Retinal pigment epithelial cell (primary cell): ENCODE measurements at regions not wholly inside any gene's neighbourhood (a gene's known extent, or its start where the extent isn't known, plus 50 kb on each side); places are given as distances from the start of the nearest gene placed in this dataset.

ENCODE experiments used
- DNase-seq: peaks from one replicate; pipeline ENCODE4 v3.0.0-alpha.2; 2010; ENCODE audit warnings: low read depth
- H3K4me3 ChIP-seq: 2 replicates; pipeline ENCODE4 v1.5.1; 2011; ENCODE audit warnings: mild to moderate bottlenecking, low read length, control low read depth, moderate library complexity
- TF ChIP-seq, protein P1 (sequence below): conservative IDR thresholded peaks from 2 replicates; pipeline ENCODE4 v1.5.1; 2011; ENCODE audit warnings: low read depth, low read length, control low read depth, inconsistent platforms

GRCh38 chr20:48562586-48563116 is 265.1 kb downstream of the PREX1 start:
- TF ChIP-seq, protein P1, sequence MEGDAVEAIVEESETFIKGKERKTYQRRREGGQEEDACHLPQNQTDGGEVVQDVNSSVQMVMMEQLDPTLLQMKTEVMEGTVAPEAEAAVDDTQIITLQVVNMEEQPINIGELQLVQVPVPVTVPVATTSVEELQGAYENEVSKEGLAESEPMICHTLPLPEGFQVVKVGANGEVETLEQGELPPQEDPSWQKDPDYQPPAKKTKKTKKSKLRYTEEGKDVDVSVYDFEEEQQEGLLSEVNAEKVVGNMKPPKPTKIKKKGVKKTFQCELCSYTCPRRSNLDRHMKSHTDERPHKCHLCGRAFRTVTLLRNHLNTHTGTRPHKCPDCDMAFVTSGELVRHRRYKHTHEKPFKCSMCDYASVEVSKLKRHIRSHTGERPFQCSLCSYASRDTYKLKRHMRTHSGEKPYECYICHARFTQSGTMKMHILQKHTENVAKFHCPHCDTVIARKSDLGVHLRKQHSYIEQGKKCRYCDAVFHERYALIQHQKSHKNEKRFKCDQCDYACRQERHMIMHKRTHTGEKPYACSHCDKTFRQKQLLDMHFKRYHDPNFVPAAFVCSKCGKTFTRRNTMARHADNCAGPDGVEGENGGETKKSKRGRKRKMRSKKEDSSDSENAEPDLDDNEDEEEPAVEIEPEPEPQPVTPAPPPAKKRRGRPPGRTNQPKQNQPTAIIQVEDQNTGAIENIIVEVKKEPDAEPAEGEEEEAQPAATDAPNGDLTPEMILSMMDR: no peak
- DNase-seq: no peak
- H3K4me3 ChIP-seq: no peak overlapping the region

DNA sequence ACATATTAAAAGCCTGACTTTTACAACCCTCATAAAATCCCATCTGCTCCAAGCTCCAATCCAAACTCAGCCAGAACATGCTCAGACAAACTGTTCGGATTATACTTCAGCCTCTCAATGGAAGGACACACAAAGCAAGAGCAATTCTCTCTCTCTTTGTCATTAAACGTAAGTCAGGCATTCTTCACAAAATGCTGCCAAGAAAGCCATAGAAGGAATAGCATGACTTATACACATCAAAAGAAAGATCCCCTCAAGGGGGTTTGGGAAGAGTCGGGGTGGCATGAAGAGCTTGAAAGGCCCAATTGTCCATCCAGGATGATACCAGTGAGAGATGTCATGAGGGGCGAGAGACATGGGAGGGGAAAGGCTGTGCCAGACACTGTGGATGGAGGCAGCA is 268.9 kb downstream of the PREX1 start:
- no peak overlapping the region for H3K4me3 ChIP-seq
- TF ChIP-seq, protein P1: no peak
- no peak for DNase-seq

GRCh38 chr20:48557380-48557779 is 270.4 kb downstream of the PREX1 start:
- no peak overlapping the region for H3K4me3 ChIP-seq
- TF ChIP-seq, protein P1: no peak
- DNase-seq: no peak

- no peak overlapping the region for H3K4me3 ChIP-seq
- TF ChIP-seq, protein P1: no peak
- DNase-seq: no peak
Measured at GRCh38 chr20:48556956-48557355, 270.8 kb downstream of the PREX1 start.

GRCh38 chr20:48552550-48552949 is 275.2 kb downstream of the PREX1 start:
- H3K4me3 ChIP-seq: no peak overlapping the region
- DNase-seq: no peak
- TF ChIP-seq, protein P1: no peak

DNA sequence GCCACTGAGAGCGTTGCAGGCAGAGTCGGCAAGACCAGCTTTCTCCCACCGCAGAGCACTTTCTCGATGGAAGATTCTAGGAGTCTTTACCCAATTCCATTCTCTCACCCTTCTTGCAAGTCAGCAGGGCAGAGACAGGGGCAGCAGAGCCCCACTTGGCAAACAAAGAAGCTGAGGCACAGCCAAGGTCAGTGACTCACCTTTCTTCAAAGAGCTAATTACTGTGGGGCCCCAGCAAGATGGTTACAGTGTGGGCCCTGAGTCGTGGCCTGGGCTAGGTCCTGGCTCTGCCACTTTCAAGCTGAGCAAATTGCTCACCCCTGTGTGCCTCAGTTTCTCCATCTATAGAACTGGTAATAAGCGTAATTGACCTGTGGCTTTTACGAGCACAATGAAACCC is 277.0 kb downstream of the PREX1 start:
- DNase-seq: peak; percentile 11
- TF ChIP-seq, protein P1: no peak
- no peak overlapping the region for H3K4me3 ChIP-seq

- H3K4me3 ChIP-seq: no peak overlapping the region
- TF ChIP-seq, protein P1: no peak
- DNase-seq: no peak
Measured at GRCh38 chr20:48547664-48548063, 280.1 kb downstream of the PREX1 start.
